ENCODE measurements at regions not wholly inside any gene's neighbourhood (a gene's known extent, or its start where the extent isn't known, plus 50 kb on each side); places are given as distances from the start of the nearest gene placed in this dataset.
"Not testable (repeated sequence)": the region's sequence is repeated elsewhere in the genome, so short reads cannot be mapped to it uniquely, and the experiment has no call there.

GRCh38 chr5:18799482-18800128, 1165.3 kb downstream of the TAF11L14 start:
- no peak for DNase-seq (ENCODE audit: low spot score)

GRCh38 chr5:18800293-18801025, 1166.2 kb downstream of the TAF11L14 start:
- no peak for DNase-seq (ENCODE audit: low spot score)

GRCh38 chr5:18801413-18801812, 1167.2 kb downstream of the TAF11L14 start:
- not testable (repeated sequence) for DNase-seq (ENCODE audit: low spot score)

- no peak for DNase-seq (ENCODE audit: low spot score)
Measured at GRCh38 chr5:18802336-18802735, 1168.1 kb downstream of the TAF11L14 start.

DNA sequence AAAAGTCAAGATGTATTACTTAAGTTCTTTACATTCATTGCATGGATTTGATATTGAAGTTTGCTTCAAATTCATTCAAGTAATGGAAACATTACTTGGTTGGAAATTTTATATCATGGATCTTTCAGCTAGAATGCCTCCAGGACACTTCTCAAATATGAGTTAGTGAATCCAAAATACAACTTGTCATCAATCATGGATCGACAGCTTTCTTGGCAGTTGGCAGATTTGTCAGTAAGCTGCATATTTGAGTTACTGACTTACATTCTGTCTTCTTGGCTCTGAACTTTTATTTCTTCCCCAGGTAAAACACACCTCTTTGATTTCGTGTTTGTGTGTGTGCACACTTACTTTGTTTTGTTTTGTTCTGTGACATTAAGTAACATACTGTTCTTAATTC, 1171.1 kb downstream of the TAF11L14 start:
- no peak for DNase-seq (ENCODE audit: low spot score)

DNA sequence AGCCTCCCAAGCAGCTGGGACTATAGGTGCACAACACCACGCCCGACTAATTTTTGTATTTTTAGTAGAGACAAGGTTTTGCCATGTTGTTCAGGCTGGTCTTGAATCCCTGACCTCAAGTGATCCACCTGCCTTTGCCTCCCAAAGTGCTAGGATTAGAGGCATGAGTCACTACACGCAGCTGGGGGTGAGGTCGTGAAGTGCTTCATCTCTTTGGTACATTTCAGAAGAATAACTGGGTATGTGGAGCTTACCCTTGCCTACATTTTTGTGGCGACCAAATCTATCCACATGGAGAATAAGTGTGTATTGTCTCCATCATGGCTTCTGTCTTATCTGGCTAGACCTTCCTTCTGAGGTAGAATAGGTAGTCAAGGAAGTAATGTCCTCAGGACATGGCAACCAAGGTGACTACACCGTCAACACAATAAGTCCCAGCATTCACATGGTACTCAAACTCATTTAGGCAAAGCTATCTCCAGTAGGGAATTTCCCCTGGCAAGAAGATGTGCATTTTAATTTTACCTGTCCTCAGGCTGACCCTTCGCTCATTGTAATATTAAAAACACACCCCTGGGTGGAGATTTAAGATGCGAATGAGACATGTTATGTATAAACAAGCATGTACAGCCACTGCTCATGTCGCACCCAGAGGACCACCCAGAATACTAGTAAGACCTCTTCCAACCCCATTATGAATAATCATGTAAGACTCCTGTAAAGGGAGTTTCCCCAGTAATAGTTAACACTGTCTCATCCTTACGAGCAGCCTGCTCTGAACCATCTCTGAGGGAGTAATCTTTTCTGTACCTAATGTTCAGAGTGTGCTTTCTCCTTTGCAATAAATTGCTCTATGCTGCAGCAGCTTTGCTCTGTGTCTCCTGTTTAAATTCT, 1173.2 kb downstream of the TAF11L14 start:
- DNase-seq (ENCODE audit: low spot score) = no peak

DNA sequence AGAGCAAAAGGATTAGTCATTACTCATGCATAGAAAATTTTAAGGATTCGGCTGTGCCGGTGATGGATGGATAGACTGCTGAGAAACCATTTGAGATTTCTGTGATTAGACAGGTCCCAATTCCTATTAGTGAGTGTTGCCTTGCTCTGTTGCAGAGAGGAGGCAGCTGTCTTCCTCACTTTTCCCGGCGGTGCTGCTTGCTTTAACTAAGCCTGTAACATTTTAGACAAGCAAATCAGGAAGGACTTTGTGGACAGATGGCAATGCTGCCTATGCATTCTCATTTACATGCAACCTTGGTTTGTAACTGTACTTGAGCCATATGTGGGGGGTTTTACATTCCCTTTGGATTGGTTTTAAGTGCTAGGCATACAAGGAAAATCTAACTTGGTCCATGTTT, 1176.3 kb downstream of the CDH18 start:
- DNase-seq (ENCODE audit: low spot score) = peak; percentile 45

GRCh38 chr5:18828351-18828750, 1159.6 kb downstream of the CDH18 start:
- no peak for DNase-seq (ENCODE audit: low spot score)

GRCh38 chr5:18829539-18829938, 1158.5 kb downstream of the CDH18 start:
- no peak for DNase-seq (ENCODE audit: low spot score)

DNA sequence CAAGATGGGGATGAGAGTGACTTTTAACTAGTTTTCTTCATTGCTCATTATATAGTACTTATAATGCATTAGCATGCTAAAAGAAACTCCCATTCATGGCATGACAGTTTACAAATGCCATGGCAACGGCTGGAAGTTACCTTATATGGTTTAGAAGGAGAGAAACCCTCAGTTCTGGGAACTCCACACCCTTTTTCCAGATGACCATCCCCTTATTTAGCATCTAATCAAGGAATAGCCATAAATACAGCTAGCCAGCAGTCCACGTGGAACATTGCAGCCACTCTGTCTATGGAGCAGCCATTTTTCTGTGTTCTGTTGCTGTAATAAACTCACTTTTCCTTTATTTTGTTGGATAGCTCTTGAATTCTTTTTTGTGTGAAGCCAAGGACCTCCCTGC, 1137.8 kb downstream of the CDH18 start:
- DNase-seq (ENCODE audit: low spot score) = no peak

GRCh38 chr5:18872978-18873377, 1115.0 kb downstream of the CDH18 start:
- DNase-seq (ENCODE audit: low spot score) = no peak

- no peak for DNase-seq (ENCODE audit: low spot score)
Measured at GRCh38 chr5:18876565-18876964, 1111.4 kb downstream of the CDH18 start.

- no peak for DNase-seq (ENCODE audit: low spot score)
Measured at GRCh38 chr5:18881615-18882014, 1106.4 kb downstream of the CDH18 start.

- no peak for DNase-seq (ENCODE audit: low spot score)
Measured at GRCh38 chr5:18882154-18882553, 1105.8 kb downstream of the CDH18 start.

DNA sequence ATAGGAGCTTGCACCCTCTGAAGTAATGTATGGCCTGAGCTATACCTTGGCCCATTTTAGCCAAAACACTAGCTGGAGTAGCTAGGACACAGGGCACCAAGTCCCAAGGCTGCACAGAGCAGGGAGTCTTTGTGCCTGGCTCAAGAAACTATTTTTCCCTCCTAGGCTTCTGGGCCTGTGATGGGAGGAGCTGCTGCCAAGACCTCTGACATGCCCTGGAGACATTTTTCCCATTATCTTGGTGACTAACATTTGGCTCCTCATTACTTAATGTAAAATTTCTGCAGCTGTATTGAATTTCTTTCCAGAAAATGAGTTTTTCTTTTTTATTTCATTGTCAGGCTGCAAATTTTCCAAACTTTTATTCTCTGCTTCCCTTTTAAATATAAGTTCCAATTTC, 1099.2 kb downstream of the CDH18 start:
- DNase-seq (ENCODE audit: low spot score) = no peak

DNA sequence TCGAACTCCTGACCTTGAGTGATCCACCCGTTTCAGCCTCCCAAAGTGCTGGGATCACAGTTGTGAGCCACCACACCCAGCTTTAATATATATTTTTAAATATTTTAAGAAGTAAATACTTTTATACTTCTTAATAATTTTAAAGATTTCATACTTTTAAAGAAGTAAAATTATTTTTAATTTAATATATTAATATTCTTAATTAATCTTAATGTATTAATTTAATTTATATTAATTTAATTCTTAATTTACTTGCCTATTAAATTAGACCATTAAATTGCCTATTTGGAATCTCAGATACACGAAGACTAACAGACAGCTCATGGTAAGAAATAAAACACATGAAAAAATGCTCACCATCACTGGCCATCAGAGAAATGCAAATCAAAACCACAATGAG, 1087.4 kb downstream of the CDH18 start:
- DNase-seq (ENCODE audit: low spot score) = no peak

DNA sequence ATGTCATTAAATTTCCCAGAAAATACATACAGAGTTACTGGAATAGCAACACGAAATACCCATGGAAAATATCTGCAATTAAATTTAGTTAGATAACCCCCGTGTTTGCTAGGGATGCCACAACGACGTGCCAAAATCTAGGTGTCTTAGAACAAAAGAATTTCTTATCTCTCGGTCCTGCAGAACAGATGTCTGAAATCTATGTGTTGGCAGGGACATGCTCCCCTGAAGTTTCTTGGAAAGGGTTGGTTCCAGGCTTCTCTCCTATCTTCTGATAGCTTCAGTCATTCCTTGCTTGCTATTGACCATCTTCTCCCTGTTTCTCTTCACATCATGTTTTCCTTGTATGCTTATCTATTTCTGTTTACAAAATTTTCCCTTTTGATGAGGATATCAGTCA, 1067.0 kb downstream of the CDH18 start:
- no peak for DNase-seq (ENCODE audit: low spot score)

DNA sequence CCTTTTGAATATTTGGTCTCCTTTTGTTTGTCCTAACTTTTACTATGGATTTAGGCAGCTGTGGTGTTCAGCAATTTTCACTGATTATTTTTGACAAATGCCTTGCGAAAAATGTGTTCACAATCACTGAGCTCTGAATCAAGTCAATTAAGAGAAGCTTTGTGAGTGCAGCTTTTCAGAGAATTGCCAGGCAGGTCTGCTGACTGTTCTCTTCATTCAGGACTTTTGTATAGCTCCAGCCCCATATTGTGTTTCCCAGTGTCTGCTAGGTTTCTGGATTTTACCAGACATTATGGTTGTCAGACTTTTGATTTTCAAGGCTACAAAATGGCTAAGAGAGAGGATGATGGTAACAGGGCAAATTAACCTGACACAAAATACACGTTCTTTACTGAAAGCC, 1055.9 kb downstream of the CDH18 start:
- no peak for DNase-seq (ENCODE audit: low spot score)

GRCh38 chr5:18944771-18945170, 1043.2 kb downstream of the CDH18 start:
- no peak for DNase-seq (ENCODE audit: low spot score)

DNA sequence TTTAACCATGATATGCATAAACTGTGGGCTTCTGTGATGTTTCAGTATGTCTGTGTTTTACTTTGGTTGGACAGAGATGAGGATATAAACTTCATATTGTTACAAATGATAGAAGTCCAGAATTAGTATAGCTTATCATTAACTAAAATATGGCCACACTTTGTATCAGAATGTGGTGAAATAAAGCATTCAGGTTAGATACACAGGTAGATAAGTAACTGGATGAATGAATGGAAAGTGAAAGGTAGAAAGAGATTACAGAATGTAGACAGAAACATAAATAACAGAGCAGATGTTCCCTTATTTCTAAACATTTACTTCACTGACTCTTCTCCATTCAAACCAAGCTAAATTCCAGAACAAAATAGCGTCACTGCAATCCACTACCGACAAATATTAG, 1033.8 kb downstream of the CDH18 start:
- DNase-seq (ENCODE audit: low spot score) = no peak

DNA sequence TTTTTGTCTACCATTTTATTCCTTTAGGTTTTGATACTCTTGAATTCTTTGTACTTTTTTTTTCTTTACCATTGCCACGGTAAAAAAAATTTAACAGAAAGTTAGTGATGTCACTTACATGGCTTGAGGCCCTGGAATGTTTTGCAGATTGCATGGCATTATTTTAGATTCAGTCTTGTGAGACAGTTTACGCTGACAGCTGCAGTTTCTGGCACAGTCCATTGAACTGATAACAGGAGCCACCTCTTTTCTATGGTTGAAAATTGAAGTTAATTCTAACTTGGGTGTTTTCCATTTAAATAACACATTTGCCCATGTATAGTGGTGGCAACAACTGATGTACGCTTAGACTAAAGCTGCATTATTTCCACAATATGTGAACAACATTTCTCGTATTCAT, 1028.5 kb downstream of the CDH18 start:
- DNase-seq (ENCODE audit: low spot score) = no peak

DNA sequence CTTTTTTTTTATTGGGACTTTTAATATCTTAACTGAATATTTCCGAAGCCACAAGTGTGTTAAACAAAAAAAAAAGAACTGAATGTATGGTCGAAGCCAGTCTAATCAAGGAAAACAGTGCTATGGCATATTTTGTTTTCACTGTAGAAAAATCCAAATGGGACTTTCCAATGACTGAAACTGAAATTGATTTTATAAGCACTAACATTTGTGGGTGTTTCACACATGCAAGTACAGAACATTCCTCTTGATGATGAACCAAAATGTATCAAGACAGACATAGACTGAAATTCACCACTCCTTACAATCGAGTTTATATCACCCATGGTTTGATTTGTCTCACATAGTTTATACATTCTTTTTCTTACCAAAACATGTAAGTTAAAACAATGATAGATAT, 1026.8 kb downstream of the CDH18 start:
- DNase-seq (ENCODE audit: low spot score) = no peak

GRCh38 chr5:18965893-18966292, 1022.1 kb downstream of the CDH18 start:
- no peak for DNase-seq (ENCODE audit: low spot score)

Data from putamen (tissue), 1 donor.